ENCODE measurements at regions not wholly inside any gene's neighbourhood (a gene's known extent, or its start where the extent isn't known, plus 50 kb on each side); places are given as distances from the start of the nearest gene placed in this dataset.

DNA sequence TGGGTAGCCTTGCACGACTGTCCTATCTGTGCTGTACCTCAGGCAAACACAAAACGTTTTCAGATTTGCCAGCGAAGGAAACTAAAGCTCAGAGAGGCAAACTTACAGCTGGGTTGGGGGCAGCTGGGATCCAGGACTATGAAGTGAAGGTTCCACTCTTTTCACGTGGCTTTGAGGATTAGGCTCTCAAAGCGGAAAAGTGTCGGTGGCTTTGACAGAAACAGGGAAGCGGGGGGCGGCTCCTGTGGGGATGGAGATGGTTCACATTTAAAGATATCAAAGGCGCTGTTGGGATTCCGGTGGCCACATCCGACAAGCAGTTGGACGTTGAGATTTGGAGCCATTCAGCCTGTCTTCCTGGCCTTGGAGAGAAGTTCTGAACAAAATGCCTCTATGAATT lies 958.3 kb upstream of the ZNF722 start:
- TF ChIP-seq, protein P1, sequence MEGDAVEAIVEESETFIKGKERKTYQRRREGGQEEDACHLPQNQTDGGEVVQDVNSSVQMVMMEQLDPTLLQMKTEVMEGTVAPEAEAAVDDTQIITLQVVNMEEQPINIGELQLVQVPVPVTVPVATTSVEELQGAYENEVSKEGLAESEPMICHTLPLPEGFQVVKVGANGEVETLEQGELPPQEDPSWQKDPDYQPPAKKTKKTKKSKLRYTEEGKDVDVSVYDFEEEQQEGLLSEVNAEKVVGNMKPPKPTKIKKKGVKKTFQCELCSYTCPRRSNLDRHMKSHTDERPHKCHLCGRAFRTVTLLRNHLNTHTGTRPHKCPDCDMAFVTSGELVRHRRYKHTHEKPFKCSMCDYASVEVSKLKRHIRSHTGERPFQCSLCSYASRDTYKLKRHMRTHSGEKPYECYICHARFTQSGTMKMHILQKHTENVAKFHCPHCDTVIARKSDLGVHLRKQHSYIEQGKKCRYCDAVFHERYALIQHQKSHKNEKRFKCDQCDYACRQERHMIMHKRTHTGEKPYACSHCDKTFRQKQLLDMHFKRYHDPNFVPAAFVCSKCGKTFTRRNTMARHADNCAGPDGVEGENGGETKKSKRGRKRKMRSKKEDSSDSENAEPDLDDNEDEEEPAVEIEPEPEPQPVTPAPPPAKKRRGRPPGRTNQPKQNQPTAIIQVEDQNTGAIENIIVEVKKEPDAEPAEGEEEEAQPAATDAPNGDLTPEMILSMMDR (IDR thresholded peaks at IDR 0.05) = no peak
- no peak for TF ChIP-seq POLR2A (IDR thresholded peaks at IDR 0.05)
